HG03575 (cell line): ENCODE measurements at regions not wholly inside any gene's neighbourhood (a gene's known extent, or its start where the extent isn't known, plus 50 kb on each side); places are given as distances from the start of the nearest gene placed in this dataset.

ENCODE experiments used
- ATAC-seq: cut with Tn5 transposase; IDR thresholded peaks from one replicate; pipeline ENCODE4 v1.9.1; 2021; ENCODE audit not compliant: unreplicated experiment, insufficient number of reproducible peaks, low FRiP score; ENCODE audit errors: extremely low read depth

- ATAC-seq: no peak
Measured at GRCh38 chr18:39886136-39886535, 2068.9 kb upstream of the PIK3C3 start.

- no peak for ATAC-seq
Measured at GRCh38 chr18:39872651-39873050, 2082.4 kb upstream of the PIK3C3 start.

- ATAC-seq: no peak
Measured at GRCh38 chr18:39871961-39872360, 2083.1 kb upstream of the PIK3C3 start.

- ATAC-seq: no peak
Measured at GRCh38 chr18:39870591-39870990, 2084.4 kb upstream of the PIK3C3 start.

- ATAC-seq: no peak
Measured at GRCh38 chr18:39863916-39864315, 2091.1 kb upstream of the PIK3C3 start.

GRCh38 chr18:39862341-39862740, 2092.7 kb upstream of the PIK3C3 start:
- no peak for ATAC-seq

GRCh38 chr18:39854291-39854690, 2100.7 kb upstream of the PIK3C3 start:
- no peak for ATAC-seq

- no peak for ATAC-seq
Measured at GRCh38 chr18:39846265-39846664, 2108.8 kb upstream of the PIK3C3 start.

- ATAC-seq: no peak
Measured at GRCh38 chr18:39845631-39846030, 2109.4 kb upstream of the PIK3C3 start.

- ATAC-seq: no peak
Measured at GRCh38 chr18:39845106-39845505, 2109.9 kb upstream of the PIK3C3 start.

GRCh38 chr18:39843546-39843945, 2111.5 kb upstream of the PIK3C3 start:
- ATAC-seq: no peak

- no peak for ATAC-seq
Measured at GRCh38 chr18:39842366-39842914, 2112.6 kb upstream of the PIK3C3 start.

GRCh38 chr18:39841482-39842365, 2113.3 kb upstream of the PIK3C3 start:
- ATAC-seq: no peak

GRCh38 chr18:39840856-39841481, 2114.1 kb upstream of the PIK3C3 start:
- ATAC-seq: no peak

GRCh38 chr18:39840406-39840805, 2114.6 kb upstream of the PIK3C3 start:
- ATAC-seq: no peak

GRCh38 chr18:39839782-39840181, 2115.3 kb upstream of the PIK3C3 start:
- ATAC-seq: no peak

GRCh38 chr18:39838831-39839230, 2116.2 kb upstream of the PIK3C3 start:
- ATAC-seq: no peak

- ATAC-seq: no peak
Measured at GRCh38 chr18:39835303-39836030, 2119.6 kb upstream of the PIK3C3 start.

- ATAC-seq: no peak
Measured at GRCh38 chr18:39834636-39835035, 2120.4 kb upstream of the PIK3C3 start.
